Smooth muscle cell of the brain vasculature (primary cell): ENCODE measurements at regions not wholly inside any gene's neighbourhood (a gene's known extent, or its start where the extent isn't known, plus 50 kb on each side); places are given as distances from the start of the nearest gene placed in this dataset.
A peak's percentile ranks its signal among the peaks of the same experiment; 100 is the strongest.

Source experiments
- DNase-seq: peaks from one replicate; pipeline ENCODE4 v3.0.0-alpha.2; 2012; ENCODE audit warnings: low read depth, low spot score

DNA sequence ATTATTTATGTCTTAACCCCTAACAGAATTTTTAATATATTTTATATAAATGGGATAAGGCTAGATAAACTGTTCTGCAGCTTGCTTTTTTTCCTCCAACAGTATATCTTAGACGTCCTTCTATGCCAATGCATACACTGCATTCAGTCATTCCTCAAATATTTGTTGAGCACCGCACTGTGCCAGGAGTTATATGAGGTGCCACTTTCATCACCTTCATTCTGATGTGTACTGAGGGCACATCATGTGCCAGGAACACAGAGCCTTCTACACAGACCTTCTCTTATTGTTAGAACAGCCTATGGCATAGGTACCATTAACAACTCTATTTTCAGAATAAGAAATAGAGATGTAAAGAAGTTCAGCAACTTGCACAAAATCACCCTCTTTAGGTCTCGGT, 570.1 kb downstream of the CDK5RAP2 start:
- DNase-seq: no peak

DNA sequence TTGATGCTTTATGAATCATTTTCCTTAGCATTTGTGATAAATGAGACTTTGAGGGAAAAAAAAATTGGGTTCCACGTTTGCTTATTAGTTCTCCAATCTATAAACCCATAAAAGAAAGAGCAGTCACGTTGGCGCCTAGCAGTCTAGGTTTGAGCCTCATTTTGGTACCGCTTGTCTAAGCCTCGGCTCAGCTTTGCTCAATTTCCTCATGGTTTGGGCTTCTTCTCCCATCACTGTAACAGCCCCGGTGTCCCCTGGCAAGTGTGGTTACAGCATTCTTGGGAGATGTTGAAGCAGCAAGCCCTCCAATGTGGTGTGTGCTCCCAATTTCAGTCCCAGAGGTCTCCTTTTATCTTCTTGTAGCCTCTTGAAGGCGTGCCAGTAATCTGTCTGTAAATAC, 578.4 kb downstream of the CDK5RAP2 start:
- no peak for DNase-seq

DNA sequence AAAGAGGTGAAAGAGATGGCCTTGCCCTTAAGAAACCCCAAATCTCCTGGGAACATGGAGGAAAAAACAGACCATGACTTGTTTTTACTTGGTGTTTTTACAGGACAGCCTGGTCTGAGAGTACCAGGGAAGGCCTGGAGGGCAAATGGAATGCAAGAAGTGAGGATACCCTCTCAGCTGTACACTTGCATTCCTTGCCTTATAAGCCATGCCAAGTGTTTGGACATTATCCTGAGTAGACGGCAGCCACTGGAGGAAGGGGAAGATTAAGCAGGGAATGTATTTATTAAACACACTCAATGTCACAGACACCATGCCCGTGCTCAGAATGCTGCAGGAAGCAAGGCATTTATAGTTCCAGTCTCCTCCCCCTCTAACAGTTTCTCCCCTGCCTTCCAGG, 581.4 kb downstream of the CDK5RAP2 start:
- DNase-seq: no peak

DNA sequence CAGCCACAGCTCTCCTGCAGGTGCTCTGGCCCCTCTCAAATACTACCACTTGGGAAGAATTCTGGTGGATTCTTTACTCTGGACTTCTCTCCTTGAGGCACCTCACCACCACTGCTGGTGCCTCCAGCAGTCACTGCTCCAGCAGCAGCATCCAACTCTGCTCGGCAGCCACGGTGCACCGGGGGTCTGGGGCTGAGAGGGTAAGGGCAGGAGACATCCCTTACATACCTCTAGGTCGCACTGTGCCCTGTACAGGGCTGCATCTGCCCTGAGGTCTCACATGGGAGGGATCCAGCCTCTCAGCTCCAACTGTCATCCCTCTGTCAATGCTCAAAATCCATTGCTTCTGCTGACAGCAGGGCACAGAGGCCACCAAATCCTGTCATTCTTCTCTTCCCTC, 588.2 kb downstream of the CDK5RAP2 start:
- no peak for DNase-seq

DNA sequence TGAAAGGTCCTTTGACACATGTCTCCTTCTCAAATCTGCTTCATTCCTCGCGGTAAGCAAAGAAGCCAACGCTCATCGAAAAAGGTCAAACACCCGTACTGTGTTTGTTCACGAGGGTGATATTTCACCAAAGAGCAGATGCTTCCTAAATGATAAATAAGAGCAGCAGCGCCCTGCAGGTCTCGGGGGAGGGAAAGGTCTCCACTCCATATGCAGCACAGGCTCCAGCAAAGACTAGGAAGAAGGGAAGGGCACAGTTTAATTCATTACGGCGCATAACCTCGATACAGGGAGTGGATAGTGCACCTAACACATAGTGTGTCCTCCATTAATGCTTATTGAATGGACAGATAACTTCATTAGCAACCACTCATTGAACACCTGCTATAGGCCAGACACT, 593.3 kb downstream of the CDK5RAP2 start:
- DNase-seq: no peak

DNA sequence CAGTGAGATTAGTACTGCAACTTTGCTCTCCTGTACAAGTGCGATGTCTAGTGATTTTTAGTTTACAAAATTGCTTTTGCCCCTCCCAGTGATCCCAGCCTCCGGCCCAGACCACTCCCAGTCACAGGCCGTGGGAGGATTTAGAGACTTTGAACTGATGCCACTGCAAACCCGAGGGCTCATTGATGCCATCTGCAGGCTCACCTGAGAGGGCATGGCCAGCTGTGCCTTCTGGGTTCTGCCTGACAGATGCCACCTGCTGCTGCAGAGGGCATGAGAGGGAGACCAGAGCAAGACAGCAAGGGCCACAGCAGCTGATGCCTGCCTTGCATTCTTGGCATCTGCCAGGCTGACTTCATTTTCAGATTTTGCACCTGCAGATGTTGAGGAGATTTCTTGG, 593.8 kb downstream of the CDK5RAP2 start:
- no peak for DNase-seq

DNA sequence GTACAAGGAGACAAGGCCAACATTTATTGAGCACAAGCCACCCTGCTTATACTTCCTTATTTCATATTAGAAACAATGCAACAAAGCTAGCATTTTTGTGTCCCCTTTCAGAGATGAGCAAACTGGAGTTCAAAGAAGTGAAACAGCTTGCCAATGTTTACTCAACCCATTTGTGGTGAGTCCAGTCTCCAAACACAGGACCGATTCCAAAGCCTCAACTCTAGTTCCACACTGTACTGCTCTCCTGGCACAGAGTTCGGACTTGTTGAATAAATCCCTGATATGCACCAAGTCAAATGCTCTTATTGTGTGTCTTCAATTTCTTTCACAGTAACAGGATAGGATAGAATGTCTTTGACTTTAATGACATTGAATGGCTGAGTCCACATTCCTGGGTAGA, 604.8 kb upstream of the BRINP1 start:
- no peak for DNase-seq

DNA sequence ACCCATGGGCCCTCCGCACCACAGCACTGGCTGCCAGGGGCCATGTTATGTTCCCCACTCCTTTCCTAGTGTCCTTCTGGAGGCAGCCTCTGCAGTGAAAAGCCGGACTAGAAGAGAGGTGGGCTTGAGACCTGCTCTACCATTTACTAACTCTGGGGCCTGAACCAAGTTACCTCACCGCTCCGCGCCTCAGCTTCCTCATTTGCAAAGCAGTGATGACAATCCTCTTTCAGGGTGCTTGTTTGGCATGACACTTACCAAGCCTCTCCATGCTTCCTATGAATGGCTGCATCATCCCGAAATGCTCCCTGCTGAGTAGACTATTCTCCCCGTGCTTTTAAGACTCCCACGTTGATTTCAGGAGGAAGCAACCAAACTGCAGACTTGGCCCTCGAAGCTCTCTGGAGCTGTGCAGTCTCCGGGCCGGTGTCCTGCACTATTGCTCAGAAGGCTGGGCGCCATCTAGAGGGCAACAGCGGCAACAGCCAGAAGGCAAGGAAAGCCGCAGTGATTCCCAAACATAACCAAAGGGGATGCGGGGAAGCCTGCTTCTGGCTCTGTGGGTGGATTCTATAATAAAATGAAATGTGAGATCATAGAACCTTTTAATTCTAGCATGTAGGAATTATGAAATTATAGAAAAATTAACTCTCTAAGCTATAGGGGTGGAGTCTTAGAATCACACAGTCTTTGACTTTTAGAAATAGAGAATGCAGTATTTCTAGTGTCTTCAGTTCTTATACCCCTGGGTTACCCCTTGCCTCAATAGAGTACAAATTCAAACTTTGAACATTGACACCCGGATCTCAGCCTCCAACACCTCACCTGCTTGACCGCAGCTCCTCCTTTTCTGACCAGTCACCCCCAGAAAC, 599.8 kb upstream of the BRINP1 start:
- peak; percentile 31 for DNase-seq

DNA sequence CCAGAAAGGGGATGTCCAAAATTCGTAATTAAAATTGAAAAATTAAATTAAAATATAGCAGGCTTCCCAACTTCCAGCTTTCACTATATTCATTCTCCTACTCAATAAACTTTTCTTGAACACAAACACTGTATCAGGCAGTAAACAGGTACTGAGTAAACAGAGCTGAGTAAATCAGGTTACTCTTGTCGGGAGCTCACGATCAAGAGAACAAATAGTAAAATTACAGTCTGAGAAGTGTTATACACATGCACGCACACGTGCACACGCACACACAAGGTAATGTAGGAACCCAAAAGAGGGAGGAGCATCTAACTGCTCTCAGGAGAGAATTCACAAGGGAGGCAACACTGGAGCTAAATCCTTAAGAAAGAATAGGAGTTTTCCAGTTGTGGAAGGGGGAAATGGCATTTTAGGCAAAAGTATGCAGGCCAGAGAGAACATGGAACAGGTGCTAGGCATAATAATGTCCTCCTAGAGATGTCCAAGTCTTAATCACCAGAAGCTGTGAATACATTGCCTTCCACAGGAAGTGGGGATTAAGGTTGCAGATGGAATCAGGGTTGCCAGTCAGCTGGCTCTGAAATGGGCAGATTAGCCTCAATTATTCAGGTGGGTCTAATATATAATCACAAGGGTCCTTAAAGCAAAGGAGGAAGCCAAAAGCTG, 598.8 kb upstream of the BRINP1 start:
- DNase-seq: no peak

DNA sequence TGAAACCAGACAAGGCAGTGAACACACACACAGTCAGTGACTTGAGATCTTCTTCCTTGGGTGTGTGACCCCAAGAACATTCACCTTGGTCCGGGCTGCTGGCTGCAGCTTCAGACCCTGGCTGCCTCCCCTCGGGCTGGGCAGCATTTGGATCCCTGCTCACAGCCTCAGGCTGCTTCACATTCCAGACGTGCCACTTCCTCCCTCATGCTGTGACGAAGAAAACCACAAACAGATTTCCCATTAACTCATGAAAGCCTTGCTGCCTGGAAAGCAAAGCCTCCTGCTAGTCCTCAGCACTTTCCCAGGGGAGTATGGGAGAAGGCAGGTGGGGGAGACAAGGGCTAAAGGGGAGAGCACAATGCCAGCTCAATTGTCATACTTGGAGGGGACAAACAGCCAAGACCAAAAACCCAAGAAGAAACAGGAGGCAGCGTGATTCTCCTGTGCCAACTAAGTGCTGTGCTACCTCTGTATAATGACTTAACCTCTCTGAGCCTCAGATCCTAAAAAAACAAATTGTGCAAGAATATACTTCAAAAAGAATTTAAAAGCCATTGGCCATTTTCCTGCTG, 594.6 kb upstream of the BRINP1 start:
- DNase-seq: peak; percentile 31

DNA sequence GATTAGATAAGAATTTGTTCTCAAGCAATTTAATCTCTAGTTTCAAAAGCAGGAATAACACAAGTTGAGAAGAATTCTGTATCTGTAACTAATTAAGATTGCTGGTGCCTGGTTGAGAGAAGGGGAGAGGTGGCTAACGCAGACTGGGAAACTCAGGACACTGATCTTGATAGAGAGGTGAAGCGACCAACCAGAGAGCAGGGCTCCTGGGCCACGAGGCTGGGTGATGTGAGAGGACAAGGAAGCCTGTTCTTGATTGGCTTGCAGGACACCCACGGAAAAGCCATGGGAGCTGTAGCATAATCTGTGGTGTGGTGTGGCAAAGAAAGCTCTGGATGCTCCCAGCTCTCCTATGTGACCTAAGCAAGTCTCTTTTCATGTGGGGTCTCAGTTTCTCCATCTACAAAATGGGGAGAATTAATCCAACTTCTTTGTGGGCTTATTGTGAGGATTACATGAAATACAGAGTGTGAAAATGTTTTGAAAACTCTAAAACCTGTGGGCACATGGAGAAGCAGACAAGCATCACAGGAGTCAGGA, 594.1 kb upstream of the BRINP1 start:
- no peak for DNase-seq

DNA sequence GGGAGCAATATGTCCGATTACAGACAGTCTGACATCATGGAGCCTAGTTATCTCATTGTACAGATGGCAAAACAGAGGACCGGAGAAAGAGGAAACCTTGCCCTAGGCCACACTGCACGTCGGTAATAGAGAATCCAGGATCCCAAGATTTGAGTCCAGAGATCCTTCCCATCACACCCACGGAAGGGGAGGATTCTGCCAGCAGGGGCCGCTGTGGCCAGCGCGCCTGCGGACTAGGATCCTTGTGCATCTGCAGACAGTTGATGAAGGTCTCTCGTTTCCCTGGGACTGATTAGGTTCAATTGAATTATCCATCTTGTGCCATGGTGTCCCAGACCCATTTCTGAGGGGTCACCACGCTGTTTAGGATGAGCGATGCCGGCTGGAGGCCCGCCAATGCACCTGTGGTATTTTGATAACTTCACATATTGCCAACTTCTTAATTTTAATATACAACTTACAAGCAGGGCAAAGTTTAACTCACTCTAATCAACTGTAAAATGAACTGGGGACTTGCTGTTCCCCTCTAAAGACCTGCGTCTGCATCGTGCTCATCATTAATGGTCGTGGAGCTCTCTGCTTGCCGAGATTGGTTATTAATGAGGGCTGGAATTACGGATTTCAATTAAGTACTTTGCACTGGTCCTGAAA, 592.7 kb upstream of the BRINP1 start:
- DNase-seq: no peak

DNA sequence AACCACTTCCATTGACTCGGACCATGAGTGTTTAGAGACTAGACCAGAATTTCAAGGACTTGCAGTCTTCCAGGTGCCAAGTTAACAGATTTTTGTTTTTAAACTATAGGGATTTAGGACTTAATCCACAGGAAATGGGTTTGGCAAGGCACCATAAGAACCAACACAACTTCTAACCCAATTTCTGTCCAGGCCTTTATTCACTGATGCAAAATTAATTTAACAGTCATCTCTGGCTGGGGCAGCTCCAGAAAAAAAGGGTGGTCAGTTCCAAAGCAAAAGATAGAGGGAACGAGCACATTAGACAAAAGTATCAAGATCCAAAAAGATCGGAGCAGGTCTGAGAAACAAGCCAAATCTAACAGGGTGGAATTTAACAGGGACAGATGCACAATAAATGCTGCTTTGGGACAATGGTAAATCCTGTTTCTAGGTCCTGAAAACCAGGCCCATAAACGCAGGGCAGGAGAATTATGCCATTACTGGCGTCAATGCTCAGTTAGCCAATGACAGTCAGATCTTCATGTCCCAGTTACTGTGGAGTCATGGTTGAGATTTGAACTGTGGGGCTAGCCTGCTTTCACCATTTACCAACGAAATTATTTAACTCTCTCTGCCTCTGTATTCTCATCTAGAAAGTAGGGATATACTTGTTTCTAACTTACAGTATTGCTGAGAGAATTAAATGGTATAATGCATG, 590.8 kb upstream of the BRINP1 start:
- no peak for DNase-seq

DNA sequence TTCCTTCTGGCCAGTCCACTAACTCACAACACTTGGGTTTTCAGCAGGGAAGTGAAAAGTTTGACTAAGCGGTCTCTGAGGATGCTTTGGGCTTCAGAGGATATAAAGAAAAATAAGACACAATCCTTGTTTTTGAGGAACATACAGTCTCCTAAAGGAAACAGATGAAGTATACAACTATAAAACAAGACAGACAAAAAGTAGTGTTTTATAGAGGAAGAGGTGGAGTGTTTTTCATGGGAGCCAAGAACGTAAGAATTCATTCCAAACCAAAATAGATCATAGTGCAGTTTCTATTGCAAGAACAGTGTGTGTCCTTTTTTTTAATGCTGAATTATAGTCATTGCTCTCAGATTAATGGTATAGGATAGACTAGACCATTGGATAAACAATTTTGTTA, 586.9 kb upstream of the BRINP1 start:
- no peak for DNase-seq

DNA sequence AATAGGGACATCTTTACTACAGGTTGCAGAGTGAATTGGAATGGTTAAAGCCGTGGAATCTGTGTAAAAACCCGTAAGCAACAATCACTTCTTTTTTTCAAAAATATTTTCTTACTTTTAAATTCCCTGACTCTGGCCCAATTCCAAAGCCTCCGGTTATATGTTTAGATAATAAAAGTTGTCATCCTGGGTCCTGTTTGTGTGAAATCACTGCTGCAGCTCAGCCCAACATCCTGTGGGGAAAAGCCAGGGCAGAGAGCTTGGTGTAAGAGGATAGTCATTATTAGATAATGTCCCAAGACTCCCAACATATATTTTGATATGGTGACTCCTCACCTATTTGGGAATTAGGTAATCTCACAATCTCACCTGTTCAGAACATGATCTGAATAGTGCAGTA, 586.0 kb upstream of the BRINP1 start:
- DNase-seq: no peak

DNA sequence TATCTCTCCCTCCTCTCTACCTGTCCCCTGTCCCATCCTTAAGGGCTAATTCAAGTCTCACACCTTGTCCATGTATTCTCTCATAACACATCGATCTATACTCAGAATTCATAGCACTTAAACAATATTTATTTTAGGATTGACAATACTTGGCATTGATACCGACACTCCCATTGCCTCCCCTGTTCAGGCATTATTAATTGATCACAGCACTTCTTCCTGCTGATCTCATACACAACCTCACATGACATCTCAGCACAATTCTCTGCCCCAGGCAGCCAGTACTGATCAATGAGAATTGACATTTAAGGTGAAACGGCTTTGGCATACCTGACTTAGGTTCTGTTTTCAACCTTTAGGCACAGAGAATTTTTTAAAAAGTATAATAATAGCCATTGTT, 582.4 kb upstream of the BRINP1 start:
- no peak for DNase-seq

DNA sequence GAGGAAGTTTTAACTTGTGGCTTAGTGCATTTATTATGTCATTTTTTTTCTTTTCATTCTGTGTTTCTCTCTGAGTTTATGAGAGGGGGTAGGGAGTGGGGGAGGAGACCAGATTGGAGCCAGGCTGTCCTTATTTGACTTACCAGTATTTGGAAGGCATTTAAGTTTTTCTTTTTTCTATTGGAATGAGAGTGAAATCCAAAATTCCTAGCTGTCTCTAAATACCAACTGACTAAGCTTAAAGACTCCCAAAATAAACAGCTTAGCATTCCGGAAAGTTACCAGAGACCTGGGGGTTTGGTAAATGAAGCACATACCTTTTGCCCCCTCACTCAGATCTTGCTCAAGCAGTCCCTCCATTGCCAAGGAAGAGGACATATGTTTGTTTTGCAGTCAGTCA, 581.9 kb upstream of the BRINP1 start:
- no peak for DNase-seq

DNA sequence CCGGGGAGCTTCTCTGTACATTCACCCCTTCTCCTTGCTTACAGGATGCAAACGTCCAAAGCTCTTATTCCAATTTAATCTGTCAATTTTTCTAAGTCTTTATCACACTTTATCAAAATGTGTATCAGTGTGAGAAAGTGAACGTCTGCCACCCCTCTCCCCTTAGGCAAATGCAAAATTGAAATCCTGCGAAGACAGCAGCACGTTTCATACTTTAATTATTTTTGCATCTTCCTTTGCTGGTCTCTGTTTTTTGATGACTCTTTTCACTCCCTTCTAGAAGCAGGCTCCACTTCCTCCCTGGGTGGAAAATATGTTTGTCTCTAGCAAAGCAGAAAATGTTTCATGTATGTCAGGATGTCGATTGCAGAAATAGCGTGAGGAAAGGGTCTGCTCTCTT, 576.5 kb upstream of the BRINP1 start:
- no peak for DNase-seq

DNA sequence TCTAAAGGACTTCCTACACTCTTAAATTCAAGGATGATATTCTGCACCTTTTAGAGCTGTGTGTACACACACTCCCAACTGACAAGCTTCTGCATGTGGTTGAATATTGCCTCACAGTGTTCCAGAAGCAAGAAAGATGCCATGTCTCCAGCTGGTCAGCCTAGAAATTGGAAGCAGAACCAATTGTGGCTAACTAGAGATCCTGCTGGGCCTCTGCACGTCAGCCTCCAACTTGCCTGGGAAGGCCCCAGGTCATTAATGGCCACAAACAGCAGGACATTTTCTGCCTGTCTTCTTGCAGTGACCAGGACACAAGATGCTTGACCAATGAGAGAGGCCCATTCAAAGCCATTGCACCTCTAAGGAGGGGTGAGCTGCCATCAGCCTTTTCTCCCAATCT, 571.9 kb upstream of the BRINP1 start:
- DNase-seq: no peak

DNA sequence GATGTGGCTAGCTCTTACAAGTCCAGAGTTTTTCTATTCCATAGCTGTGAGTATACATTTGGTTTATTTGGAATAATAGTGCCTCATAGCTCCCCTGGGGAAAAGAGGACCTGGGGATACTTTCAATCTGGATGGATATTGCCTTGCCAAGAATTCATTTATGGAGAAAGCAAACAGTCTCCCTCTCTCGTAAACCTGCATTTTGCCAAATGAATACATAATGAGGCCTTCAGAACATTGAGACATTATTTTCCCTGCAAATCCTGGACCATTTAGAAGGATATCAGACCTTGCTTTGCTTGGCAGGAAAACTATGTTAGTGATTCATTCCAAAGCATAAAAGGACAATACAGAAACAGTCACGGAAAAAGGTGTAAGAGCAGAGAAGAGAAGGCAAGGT, 569.6 kb upstream of the BRINP1 start:
- no peak for DNase-seq

DNA sequence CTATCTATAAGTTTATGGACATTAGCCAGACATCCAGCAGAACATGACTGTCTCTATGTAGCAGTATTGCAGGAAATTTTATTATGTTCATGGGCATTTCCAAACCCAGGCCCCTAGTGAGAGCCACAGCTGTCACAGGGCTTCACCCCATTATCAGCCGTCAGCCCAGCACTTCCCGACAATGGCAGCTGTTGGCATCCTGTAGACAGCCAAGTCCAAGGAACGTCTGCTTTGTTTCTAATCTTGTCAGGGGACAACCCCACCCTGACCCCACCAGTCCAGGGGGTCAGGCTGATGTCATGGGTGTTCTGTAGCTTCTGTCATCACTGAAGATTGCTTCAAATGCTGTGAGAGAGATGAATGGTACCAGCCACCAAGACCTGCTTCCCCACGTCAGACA, 565.3 kb upstream of the BRINP1 start:
- no peak for DNase-seq

DNA sequence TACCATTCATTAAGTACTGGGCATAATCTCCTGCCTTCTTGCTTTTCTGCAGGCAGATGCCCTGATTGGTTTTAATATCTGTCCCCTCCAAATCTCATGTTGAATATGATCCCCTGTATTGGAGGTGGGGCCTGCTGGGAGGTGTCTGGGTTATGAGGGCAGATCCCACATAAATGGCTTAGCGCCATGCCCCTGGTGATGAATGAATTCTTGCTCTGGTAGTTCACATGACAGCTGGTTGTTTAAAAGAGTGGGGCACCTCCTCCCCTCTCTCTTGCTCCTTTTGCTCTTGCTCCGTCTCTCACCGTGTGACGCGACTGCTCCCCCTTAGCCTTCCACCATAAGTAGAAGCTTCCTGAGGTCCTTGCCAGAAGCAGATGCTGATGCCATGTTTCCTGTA, 564.0 kb upstream of the BRINP1 start:
- no peak for DNase-seq
